ENCODE measurements at regions not wholly inside any gene's neighbourhood (a gene's known extent, or its start where the extent isn't known, plus 50 kb on each side); places are given as distances from the start of the nearest gene placed in this dataset. TPM values are rescaled to one million over a fixed set of nuclear protein-coding genes. Genes with fewer than 3 reads are reported as not detected.

Small RNA genes lying in the stretch of these regions (small RNA-seq; reads per million reads assigned to genes)
- gene AC022441.3 (ENCODE audit: low read depth) (not detected), gene RNU6-1296P (ENCODE audit: low read depth) (not detected), gene RNU6-480P (ENCODE audit: low read depth) (not detected)
